ENCODE measurements at regions not wholly inside any gene's neighbourhood (a gene's known extent, or its start where the extent isn't known, plus 50 kb on each side); places are given as distances from the start of the nearest gene placed in this dataset.

- no peak overlapping the region for H3K27ac ChIP-seq (ENCODE audit: insufficient read length, low read depth, low read length)
- Mint-ChIP-seq H3K4me1 (no peaks in the 10 kb centered on the region), H3K27ac (no peak overlapping the region), H3K4me3 (no peak overlapping the region), H3K36me3 (ENCODE audit: insufficient read depth in 1 of 3, low read depth in 3 of 3) (peaks cover 0 to 4% (median 1%) of the 10 kb centered on the region in 3 experiments; a peak in 4 of 7 replicates), H3K9me3 (peaks cover 3 to 6% of the 10 kb centered on the region in 2 experiments; a peak in 4 of 5 replicates), H3K27me3 (ENCODE audit: low read depth) (no peaks in the 10 kb centered on the region)
- no peak for TF ChIP-seq CTCF (conservative IDR thresholded peaks at IDR 0.05)
- no peak overlapping the region for H2AK5ac ChIP-seq (ENCODE audit: insufficient read length, low read length)
- no peak overlapping the region for H3K14ac ChIP-seq (ENCODE audit: insufficient read depth, low read length)
- H3K27me3 ChIP-seq (ENCODE audit: insufficient read depth, low read length) = no peaks in the 10 kb centered on the region
- no peak overlapping the region for H2BK20ac ChIP-seq (ENCODE audit: low read depth, low read length, poor library complexity, severe bottlenecking)
- H3K23me2 ChIP-seq (ENCODE audit: insufficient read length, low read depth, low read length, poor library complexity, severe bottlenecking) = no peaks in the 10 kb centered on the region
- no peaks in the 10 kb centered on the region for H3K79me2 ChIP-seq (ENCODE audit: insufficient read depth, low read length)
- H2BK5ac ChIP-seq (ENCODE audit: insufficient read length, low read length) = no peak overlapping the region
- H3K9ac ChIP-seq (ENCODE audit: extremely low read depth, insufficient read length, low read length) = no peak overlapping the region
- no peak overlapping the region for H2BK120ac ChIP-seq (ENCODE audit: low read depth, low read length, poor library complexity, severe bottlenecking)
- no peak for DNase-seq
- no peak overlapping the region for H4K91ac ChIP-seq (ENCODE audit: insufficient read length, low read depth, low read length)
- H3K4me2 ChIP-seq (ENCODE audit: insufficient read depth, insufficient read length, low read length) = no peak overlapping the region
- no peak overlapping the region for H3T11ph ChIP-seq (ENCODE audit: low read length)
- H2BK12ac ChIP-seq (ENCODE audit: insufficient read length, low read depth, low read length) = no peak overlapping the region
- no peak overlapping the region for H2BK15ac ChIP-seq (ENCODE audit: low read depth, low read length)
- no peak overlapping the region for H3K18ac ChIP-seq (ENCODE audit: insufficient read length, low read depth, low read length)
- no peaks in the 10 kb centered on the region for H3K4me1 ChIP-seq (ENCODE audit: insufficient read depth, low read length)
- H3K4ac ChIP-seq (ENCODE audit: low read depth, low read length) = no peak overlapping the region
- H2AFZ ChIP-seq (ENCODE audit: low read length) = no peak overlapping the region
- no CpG with 5 or more reads among the region's 2 CpGs for WGBS (ENCODE audit: extremely low coverage, insufficient read length, low lambda C conversion rate)
- no peaks in the 10 kb centered on the region for H3K9me3 ChIP-seq (ENCODE audit: control insufficient read depth, low read depth, low read length)
- H4K5ac ChIP-seq (ENCODE audit: insufficient read length, low read depth, low read length) = no peak overlapping the region
- H4K8ac ChIP-seq (replicated peaks; ENCODE audit: insufficient read length, low read depth, low read length) = no peak overlapping the region
- no peak overlapping the region for H3K56ac ChIP-seq (ENCODE audit: insufficient read length, low read depth, low read length)
- H3K23ac ChIP-seq (ENCODE audit: insufficient read length, low read depth, low read length) = no peak overlapping the region
- no peaks in the 10 kb centered on the region for H4K20me1 ChIP-seq (ENCODE audit: control insufficient read depth, insufficient read depth, insufficient read length)
- no peaks in the 10 kb centered on the region for H3K79me1 ChIP-seq (ENCODE audit: insufficient read depth, low read depth, low read length, poor library complexity, severe bottlenecking)
Measured at GRCh38 chr5:103780794-103781193, 218.2 kb upstream of the NUDT12 start.
